GM18861 (cell line): ENCODE measurements at regions not wholly inside any gene's neighbourhood (a gene's known extent, or its start where the extent isn't known, plus 50 kb on each side); places are given as distances from the start of the nearest gene placed in this dataset.

Experiments used
- ATAC-seq: cut with Tn5 transposase; IDR thresholded peaks from one replicate; pipeline ENCODE4 v1.9.1; 2021; ENCODE audit not compliant: unreplicated experiment

GRCh38 chr21:27083144-27083543, 116.3 kb upstream of the ADAMTS5 start:
- no peak for ATAC-seq

GRCh38 chr21:27082431-27083010, 115.6 kb upstream of the ADAMTS5 start:
- ATAC-seq, result no peak

GRCh38 chr21:27079636-27080240, 112.8 kb upstream of the ADAMTS5 start:
- ATAC-seq, result no peak

DNA sequence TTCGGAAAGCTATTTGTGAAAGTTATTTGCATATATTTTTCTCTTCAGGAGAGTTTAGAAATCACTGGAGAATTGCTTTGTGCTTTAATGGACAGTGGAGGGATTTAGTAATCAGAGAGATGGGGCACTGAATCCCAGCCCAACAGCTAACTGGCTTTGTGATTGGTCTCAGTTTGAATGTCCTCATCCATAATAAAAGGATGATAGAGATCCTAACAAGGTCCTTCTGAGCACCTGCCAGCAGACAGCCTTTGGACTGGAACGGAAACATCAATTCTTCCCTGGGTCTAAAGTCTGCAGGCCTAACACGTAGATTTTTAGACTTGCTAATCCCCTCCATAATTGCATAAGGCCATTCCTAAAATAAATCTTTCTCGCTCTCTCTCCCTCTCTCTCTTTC, 112.0 kb upstream of the ADAMTS5 start:
- no peak for ATAC-seq

DNA sequence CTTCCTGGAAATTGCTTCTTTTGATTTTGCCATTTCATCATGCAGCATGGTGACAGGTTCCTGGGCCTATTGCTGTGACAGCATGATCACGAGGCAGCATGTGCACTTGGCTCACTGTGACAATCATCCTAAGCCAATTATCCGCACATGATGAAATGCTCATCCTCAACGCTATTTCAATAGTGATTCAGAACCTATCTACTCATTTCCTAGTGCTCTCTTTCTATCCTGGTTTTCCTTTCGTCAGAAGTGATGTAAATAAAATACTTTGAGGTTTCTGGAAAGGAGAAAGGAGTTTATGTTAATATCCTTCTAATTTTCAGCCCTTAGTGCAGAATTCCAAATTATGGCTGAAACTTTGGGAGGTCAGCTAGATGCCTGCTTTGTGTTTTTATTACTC, 110.6 kb upstream of the ADAMTS5 start:
- no peak for ATAC-seq

GRCh38 chr21:27076025-27076424, 109.1 kb upstream of the ADAMTS5 start:
- ATAC-seq, result no peak

GRCh38 chr21:27070861-27071670, 104.2 kb upstream of the ADAMTS5 start:
- ATAC-seq, result no peak

DNA sequence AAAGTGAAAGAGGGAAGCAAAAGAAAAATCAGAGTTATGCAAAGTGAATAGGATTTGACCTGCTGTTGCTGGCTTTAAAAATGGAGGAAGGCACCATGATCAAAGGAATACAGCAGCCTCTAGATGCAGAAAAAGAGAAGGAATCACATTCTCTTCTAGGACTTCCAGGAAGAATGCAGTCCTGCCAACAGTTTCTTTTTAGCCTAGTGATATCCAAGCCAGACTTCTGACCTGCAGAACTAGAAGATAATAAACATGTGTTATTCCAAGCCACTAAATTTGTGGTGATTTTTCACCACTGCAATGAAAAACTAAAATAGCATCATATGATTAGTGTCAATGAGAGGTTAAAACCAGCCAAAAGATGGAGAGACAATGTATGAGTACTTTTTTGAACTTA, 101.9 kb upstream of the ADAMTS5 start:
- no peak for ATAC-seq

DNA sequence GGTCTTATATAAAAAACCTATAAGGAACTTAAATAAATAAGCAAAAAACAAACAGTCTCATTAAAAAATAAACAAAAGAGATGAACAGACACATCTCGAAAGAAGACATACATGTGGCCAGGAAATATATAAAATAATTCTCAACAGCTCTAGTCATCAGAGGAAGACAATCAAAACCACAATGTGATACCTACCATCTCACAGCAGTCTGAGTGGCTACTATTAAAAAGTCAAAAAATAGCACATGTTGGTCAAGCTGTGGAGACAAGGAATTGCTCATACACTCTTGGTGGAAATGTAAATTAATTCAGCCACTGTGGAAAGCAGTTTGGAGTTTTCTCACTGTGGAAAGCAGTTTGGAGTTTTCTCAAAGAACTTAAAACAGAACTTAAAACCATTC, 100.3 kb upstream of the ADAMTS5 start:
- no peak for ATAC-seq

DNA sequence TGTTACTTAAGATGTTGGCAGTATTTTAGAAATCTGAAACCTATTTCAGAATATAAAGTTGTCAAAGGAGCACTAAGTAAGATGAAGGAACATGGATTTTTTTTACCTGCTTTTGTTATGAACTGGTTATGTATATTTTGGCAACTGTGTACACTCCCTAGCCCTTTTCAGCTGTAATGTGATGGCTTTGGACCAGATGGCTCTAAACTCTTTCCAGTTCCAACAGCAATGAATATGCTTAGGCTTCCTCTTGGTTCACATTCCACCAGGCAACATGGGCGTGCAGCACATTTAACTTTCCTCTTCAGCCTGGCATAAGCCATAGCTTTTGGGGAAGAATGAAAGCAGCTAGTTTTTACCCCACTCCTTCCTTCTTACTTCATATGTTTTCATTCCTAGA, 95.6 kb upstream of the ADAMTS5 start:
- no peak for ATAC-seq

- no peak for ATAC-seq
These were observed 94.9 kb upstream of the ADAMTS5 start for GRCh38 chr21:27061770-27062169.

DNA sequence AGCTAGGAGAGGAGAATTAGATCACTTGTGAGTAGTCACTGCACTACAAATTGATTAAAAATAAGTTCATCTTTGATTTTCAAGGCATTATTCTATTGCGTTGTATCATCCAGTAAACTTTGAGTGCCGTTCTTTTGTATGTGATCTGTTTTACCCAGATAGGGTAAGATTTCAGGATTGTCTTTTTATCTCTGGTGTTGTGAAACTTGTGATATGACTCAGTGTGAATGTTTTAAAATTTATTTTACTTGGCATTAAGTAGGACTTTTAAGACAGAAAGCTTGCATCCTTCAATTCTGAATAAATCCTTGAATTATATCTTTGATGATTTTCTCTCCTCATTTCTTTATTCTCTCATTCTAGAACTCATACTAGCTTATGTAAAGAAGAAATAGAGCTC, 93.3 kb upstream of the ADAMTS5 start:
- no peak for ATAC-seq

DNA sequence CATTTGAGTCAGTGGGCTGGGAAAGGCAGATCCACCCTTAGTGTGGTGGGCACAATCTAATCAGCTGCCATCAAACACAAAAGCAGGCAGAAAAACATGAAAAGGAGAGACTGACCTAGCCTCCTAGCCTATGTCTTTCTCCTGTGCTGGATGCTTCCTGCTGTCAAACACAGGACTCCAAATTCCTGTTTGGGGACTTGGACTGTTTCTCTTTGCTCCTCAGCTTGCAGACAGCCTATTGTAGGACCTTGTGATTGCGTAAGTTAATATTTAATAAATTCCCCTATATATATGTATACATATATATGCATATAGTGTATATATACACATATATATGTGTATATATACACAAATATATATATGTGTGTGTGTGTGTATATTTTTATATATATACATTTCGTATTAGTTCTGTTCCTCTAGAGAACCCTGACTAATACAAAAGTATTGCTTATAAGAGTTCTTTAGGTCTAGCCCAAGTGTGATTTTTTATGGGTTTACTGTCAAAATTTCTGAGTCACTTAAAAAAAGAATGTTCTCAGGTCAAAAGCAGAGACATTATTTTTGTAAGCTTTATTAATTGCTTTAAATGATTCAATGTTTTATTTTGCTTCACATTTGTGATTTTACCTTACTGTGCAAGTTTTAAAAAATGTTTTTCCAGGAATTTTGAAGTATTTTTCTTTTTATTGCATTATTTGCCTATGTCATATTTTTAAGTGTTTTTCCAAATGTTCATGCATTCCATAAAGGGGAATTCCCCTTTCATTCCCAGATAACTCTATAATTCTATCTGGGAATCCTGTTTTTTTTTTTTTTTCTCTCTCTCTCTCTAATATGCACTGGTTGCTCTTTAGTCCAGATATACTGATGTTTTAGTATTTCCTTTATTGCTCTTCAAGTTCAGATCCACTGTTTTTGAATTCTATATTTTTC, 92.1 kb upstream of the ADAMTS5 start:
- no peak for ATAC-seq

GRCh38 chr21:27057997-27058396, 91.1 kb upstream of the ADAMTS5 start:
- no peak for ATAC-seq

DNA sequence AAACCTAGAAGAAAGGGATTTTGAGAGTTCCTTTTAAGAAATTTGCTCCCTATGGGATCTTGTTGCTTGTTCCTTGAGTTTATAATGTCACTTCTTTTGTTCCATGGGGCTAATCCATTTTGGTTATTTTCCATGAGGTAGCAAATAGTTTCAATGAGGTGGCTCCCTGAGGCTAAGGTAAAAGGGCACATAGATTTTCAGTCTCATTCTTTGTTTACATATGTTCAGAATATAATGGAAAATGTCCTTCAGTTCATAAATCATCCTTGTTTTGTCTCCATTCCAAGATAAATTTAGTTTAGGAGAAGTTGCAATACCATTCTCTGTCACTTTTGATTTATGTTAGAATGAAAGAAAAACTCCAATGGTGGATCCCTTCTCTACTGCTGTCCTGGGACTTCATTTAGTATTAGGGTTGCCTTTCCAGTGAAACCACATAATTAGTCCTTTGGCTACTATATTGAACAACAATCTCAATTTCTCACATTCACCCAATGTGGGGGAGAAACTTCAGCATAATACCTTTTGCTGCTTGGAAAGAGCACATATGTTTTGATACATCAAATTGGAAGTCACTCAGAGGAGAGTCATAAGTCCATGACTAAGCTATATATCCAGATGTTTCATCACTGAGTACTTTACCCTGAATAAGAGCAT, 80.9 kb upstream of the ADAMTS5 start:
- ATAC-seq, result no peak

- ATAC-seq, result no peak
These were observed 80.4 kb upstream of the ADAMTS5 start for GRCh38 chr21:27047283-27047657.

DNA sequence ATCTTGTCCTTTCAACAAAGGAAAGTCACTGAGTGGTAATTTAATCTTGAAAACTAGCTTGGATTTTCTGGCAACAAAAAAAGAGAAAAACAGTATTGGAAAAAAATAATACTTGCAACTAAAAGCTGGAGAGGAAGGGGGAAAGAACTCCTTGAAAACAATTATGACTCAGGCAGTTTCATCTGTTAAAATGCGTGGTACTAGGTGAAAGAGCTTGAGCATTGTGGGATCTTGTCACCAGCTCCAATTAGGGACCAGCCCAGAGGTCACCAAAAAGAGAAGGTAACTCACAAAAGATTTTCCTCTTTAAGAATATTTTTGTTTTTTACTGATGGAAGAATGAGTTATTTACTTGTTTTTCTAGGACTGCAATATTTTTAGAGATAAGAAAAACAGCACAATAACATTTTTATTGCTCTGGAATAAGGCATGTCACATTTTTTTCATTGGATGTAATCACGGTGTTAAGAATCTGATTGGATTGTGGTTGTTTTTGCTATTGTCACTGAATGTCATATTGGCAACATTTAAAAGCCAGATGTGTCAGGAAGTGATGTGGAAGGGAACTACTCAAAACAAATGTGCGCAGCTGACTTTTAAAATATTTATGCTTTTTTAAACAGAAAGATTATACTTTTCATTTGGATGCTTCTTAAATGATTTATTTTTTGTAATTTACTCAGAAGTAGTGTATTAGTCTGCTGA, 78.5 kb upstream of the ADAMTS5 start:
- no peak for ATAC-seq

GRCh38 chr21:27043377-27043776, 76.5 kb upstream of the ADAMTS5 start:
- ATAC-seq, result no peak

DNA sequence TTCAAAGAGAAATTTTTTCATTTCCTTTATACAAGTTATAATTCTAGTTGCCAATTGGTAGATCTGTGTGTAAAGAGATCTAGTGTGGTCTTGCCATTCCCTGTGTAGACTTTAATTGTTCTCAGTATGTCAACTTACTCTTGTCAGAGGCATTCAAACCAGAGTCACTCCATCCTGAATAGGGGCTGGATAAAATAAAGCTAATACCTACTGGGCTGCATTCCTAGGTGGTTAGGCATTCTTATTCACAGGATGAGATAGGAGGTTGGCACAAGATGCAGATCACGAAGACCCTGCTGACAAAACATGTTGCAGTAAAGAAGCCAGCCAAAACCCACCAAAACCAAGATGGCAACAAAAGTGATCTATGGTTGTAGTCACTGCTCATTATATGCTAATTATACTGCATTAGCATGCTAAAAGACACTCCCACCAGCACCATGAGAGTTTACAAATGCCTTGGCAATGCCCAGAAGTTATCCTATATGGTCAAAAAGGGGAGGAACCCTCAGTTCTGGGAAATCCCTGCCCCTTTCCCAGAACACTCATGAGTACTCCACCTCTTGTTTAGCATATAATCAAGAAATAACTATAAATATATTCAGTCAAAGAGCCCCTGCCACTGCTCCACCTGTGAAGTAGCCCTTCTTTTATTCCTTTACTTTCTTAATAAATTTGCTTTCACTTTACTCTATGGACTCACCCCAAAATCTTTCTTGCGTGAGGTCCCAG, 74.0 kb upstream of the ADAMTS5 start:
- no peak for ATAC-seq
